Trophoblast cell (in vitro differentiated cells and primary cell): ENCODE measurements at regions not wholly inside any gene's neighbourhood (a gene's known extent, or its start where the extent isn't known, plus 50 kb on each side); places are given as distances from the start of the nearest gene placed in this dataset.

Experiments used
- DNase-seq, 2 donors: peaks; one replicate each; pipeline ENCODE4 v3.0.0-alpha.2; 2016
- H2AFZ ChIP-seq: 2 replicates; pipeline ENCODE4 v1.6.1; 2013; ENCODE audit warnings: low read length, moderate library complexity, mild to moderate bottlenecking; ENCODE audit not compliant: insufficient read depth, poor library complexity
- H2AK5ac ChIP-seq: 2 replicates; pipeline ENCODE4 v1.6.1; 2013; ENCODE audit warnings: mild to moderate bottlenecking, low read length
- H2BK120ac ChIP-seq: 2 replicates; pipeline ENCODE4 v1.6.1; 2013; ENCODE audit warnings: low read length, mild to moderate bottlenecking, moderate library complexity; ENCODE audit not compliant: insufficient read depth, poor library complexity
- H2BK12ac ChIP-seq: 2 replicates; pipeline ENCODE4 v1.6.1; 2013; ENCODE audit warnings: mild to moderate bottlenecking, low read length, moderate library complexity
- H2BK5ac ChIP-seq: 2 replicates; pipeline ENCODE4 v1.6.1; 2013; ENCODE audit warnings: low read length, low read depth, moderate library complexity, mild to moderate bottlenecking; ENCODE audit not compliant: poor library complexity
- H3K14ac ChIP-seq: 2 replicates; pipeline ENCODE4 v1.6.1; 2013; ENCODE audit warnings: mild to moderate bottlenecking, low read length
- H3K18ac ChIP-seq: 2 replicates; pipeline ENCODE4 v1.6.1; 2013; ENCODE audit warnings: mild to moderate bottlenecking, low read length
- H3K23ac ChIP-seq: 2 replicates; pipeline ENCODE4 v1.6.1; 2013; ENCODE audit warnings: low read length
- H3K27ac ChIP-seq: 2 replicates; pipeline ENCODE4 v1.5.1; 2013; ENCODE audit warnings: low read depth, mild to moderate bottlenecking, inconsistent platforms, low read length, moderate library complexity
- H3K27me3 ChIP-seq: 2 replicates; pipeline ENCODE4 v1.6.1; 2013; ENCODE audit warnings: inconsistent platforms, mild to moderate bottlenecking, low read length, moderate library complexity; ENCODE audit not compliant: insufficient read depth
- H3K36me3 ChIP-seq, 2 experiments: 1 replicate in 1 of 2; 2 replicates in 1 of 2; pipeline ENCODE4 v1.6.1; 2013; ENCODE audit warnings: low read length in 2 of 2, mild to moderate bottlenecking in 2 of 2, moderate library complexity in 1 of 2; ENCODE audit not compliant: insufficient read depth in 2 of 2, control insufficient read depth in 1 of 2
- H3K4ac ChIP-seq: 2 replicates; pipeline ENCODE4 v1.6.1; 2013; ENCODE audit warnings: low read depth, mild to moderate bottlenecking, low read length, moderate library complexity
- H3K4me1 ChIP-seq, 2 experiments: 1 replicate in 1 of 2; 2 replicates in 1 of 2; pipeline ENCODE4 v1.6.1; 2013; ENCODE audit warnings: low read length in 2 of 2, mild to moderate bottlenecking in 2 of 2, moderate library complexity in 1 of 2; ENCODE audit not compliant: insufficient read depth in 2 of 2, control insufficient read depth in 1 of 2
- H3K4me2 ChIP-seq: 2 replicates; pipeline ENCODE4 v1.6.1; 2013; ENCODE audit warnings: inconsistent platforms, mild to moderate bottlenecking, low read length, moderate library complexity
- H3K4me3 ChIP-seq: 2 replicates; pipeline ENCODE4 v1.5.1; 2013; ENCODE audit warnings: mild to moderate bottlenecking, low read depth, low read length, inconsistent platforms
- H3K79me1 ChIP-seq: one replicate; pipeline ENCODE4 v1.6.1; 2013; ENCODE audit warnings: low read length
- H3K79me2 ChIP-seq: 2 replicates; pipeline ENCODE4 v1.6.1; 2013; ENCODE audit warnings: low read length, mild to moderate bottlenecking; ENCODE audit not compliant: control insufficient read depth, insufficient read depth, poor library complexity
- H3K9ac ChIP-seq: 2 replicates; pipeline ENCODE4 v1.6.1; 2013; ENCODE audit warnings: mild to moderate bottlenecking, low read length
- H3K9me3 ChIP-seq: 2 replicates; pipeline ENCODE4 v1.6.1; 2013; ENCODE audit warnings: low read depth, mild to moderate bottlenecking, control low read depth, inconsistent platforms, low read length; ENCODE audit not compliant: insufficient read depth
- H4K12ac ChIP-seq: 2 replicates; pipeline ENCODE4 v1.6.1; 2013; ENCODE audit warnings: low read depth, mild to moderate bottlenecking, low read length, moderate library complexity
- H4K8ac ChIP-seq: 2 replicates; pipeline ENCODE4 v1.6.1; 2013; ENCODE audit warnings: low read depth, mild to moderate bottlenecking, low read length, moderate library complexity
- H4K91ac ChIP-seq: one replicate; pipeline ENCODE4 v1.6.1; 2013; ENCODE audit warnings: low read depth, mild to moderate bottlenecking, low read length, moderate library complexity
- WGBS: extraction: QIAGEN DNeasy Blood & Tissue Kit; methylation state at CpG from one replicate; pipeline ENCODE4 v1.1.7; 2013; ENCODE audit warnings: missing lambda C conversion rate; ENCODE audit not compliant: insufficient read length, insufficient coverage; ENCODE audit errors: extremely low coverage; 5-methylcytosine and 5-hydroxymethylcytosine counted together

DNA sequence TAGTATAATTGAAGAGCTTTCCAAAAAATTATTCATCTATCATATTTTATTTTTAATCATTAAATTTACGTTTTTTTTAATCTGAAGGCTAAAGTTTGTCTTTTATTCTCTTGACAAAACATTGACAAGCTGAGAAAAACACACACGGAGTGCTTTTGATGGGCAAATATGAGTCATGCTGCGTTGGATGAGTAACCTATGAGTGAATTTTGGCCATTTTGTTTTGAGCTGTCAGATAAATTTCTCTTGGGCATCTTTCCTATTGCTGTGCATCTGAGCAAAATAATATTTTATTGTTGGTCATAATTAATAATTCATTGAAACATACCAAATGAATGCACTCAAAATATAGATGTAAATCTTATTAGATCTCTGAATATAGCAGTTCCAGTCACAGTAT is 1144.1 kb upstream of the ADGRL2 start:
- Histone ChIP-seq H2AK5ac (no peak overlapping the region), H3K79me2 (no peaks in the 10 kb centered on the region), H3K36me3 (no peaks in the 10 kb centered on the region), H3K27ac (no peak overlapping the region), H3K4me2 (no peak overlapping the region), H3K18ac (no peak overlapping the region), H2BK12ac (no peak overlapping the region), H2BK5ac (no peak overlapping the region), H3K14ac (no peak overlapping the region), H4K12ac (no peak overlapping the region), H3K9ac (no peak overlapping the region), H3K23ac (no peak overlapping the region), H3K4me3 (no peak overlapping the region), H3K9me3 (no peaks in the 10 kb centered on the region), H3K27me3 (no peaks in the 10 kb centered on the region), H4K91ac (no peak overlapping the region), H4K8ac (no peak overlapping the region), H3K4ac (no peak overlapping the region), H2AFZ (no peak overlapping the region), H2BK120ac (no peak overlapping the region), H3K79me1 (no peaks in the 10 kb centered on the region), H3K4me1 (no peaks in the 10 kb centered on the region)
- DNase-seq, result no peak
- no CpG with 5 or more reads among the region's 3 CpGs for WGBS

DNA sequence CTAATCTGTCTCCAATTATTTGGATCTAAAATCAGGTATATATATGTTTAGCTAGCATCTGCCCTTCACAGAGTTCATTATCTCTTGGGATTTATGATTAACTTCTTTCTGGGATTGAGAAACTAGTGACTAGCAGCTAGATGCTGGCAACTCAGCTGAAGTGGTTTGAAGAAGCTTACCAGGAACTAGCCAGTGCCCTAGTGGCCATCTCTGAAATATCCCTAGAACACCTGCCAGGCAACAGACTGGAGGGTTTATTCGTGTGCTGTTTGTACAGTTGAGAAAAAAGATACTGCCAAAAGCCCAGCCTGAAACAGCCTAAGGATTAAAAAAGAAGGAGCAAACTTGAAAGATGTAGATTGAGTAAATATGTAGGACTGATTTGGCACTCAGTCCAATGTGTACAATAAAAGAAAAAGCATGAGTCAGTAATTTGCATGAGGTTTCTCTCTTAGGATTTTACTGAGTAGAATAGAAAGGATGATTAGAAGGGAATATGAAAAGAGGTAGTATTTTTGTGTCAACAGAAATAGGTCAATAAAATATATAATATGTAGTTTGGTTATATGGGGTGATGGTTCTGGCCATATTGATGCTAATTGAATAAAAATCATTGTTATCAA is 1144.6 kb upstream of the ADGRL2 start:
- Histone ChIP-seq H4K8ac (no peak overlapping the region), H3K36me3 (no peaks in the 10 kb centered on the region), H3K4me1 (no peaks in the 10 kb centered on the region), H3K27me3 (no peaks in the 10 kb centered on the region), H2AK5ac (no peak overlapping the region), H3K14ac (no peak overlapping the region), H3K4me3 (no peak overlapping the region), H3K27ac (no peak overlapping the region), H3K4ac (no peak overlapping the region), H3K79me1 (no peaks in the 10 kb centered on the region), H3K18ac (no peak overlapping the region), H2BK12ac (no peak overlapping the region), H4K12ac (no peak overlapping the region), H3K23ac (no peak overlapping the region), H2AFZ (no peak overlapping the region), H2BK5ac (no peak overlapping the region), H3K4me2 (no peak overlapping the region), H3K9me3 (no peaks in the 10 kb centered on the region), H2BK120ac (no peak overlapping the region), H3K9ac (no peak overlapping the region), H4K91ac (no peak overlapping the region), H3K79me2 (no peaks in the 10 kb centered on the region)
- WGBS, result no CpG with 5 or more reads among the region's 1 CpG
- DNase-seq, result peak in 1 of 2 donors; percentile 32

DNA sequence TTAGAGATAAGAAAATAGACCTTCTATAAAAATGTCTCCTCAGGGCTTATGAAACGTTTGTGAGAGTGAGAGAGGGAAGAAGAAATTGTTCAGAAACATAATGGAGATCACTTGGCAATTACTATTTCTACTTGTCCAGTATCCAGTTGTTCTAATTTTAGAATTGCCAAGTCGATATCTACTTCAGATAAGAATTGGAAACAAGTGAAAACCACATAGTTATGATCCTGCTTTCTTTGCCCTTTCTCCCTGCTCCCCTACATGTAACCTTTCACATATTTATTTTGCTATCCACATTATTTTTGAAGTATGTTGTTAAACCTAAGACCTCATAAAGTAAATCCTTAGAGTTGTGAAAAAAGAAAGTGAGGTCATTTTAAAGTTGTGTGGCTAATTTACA is 1154.7 kb upstream of the ADGRL2 start:
- H2BK5ac ChIP-seq, result no peak overlapping the region
- no peak overlapping the region for H4K8ac ChIP-seq
- H3K18ac ChIP-seq, result no peak overlapping the region
- no peak overlapping the region for H3K23ac ChIP-seq
- no peak overlapping the region for H3K4me2 ChIP-seq
- H3K79me2 ChIP-seq, result no peaks in the 10 kb centered on the region
- H2BK12ac ChIP-seq, result no peak overlapping the region
- H3K27me3 ChIP-seq, result no peaks in the 10 kb centered on the region
- no peaks in the 10 kb centered on the region for H3K36me3 ChIP-seq
- no peak overlapping the region for H2BK120ac ChIP-seq
- no peak for DNase-seq
- no peaks in the 10 kb centered on the region for H3K79me1 ChIP-seq
- no peak overlapping the region for H2AK5ac ChIP-seq
- H3K27ac ChIP-seq, result no peak overlapping the region
- H4K91ac ChIP-seq, result no peak overlapping the region
- H3K4me3 ChIP-seq, result no peak overlapping the region
- H3K9ac ChIP-seq, result no peak overlapping the region
- no CpG with 5 or more reads among the region's 2 CpGs for WGBS
- no peak overlapping the region for H3K4ac ChIP-seq
- H4K12ac ChIP-seq, result no peak overlapping the region
- no peak overlapping the region for H2AFZ ChIP-seq
- H3K4me1 ChIP-seq, result no peaks in the 10 kb centered on the region
- H3K9me3 ChIP-seq, result no peaks in the 10 kb centered on the region
- H3K14ac ChIP-seq, result no peak overlapping the region

DNA sequence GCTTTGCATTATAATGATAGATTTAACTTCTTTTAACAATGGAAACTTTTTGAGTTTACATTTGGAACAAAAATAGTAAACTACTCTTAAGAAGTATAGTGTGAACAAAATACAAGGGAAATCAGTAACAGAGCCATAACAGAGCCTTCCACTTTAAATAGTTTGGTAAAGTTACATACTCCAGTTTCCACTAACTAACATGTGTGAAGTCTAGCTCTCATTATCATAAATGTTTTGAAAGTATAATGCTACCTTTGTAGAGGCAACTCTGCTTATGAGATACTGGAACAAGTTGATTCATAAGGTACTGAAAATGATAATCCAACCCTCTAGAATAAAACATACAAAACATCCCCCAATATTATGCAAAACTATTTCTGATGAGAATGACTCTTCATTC is 1155.1 kb upstream of the ADGRL2 start:
- Histone ChIP-seq H3K23ac (no peak overlapping the region), H4K91ac (no peak overlapping the region)

More for the DNA sequence above, 1155.1 kb upstream of the ADGRL2 start:
- Histone ChIP-seq H3K9ac (no peak overlapping the region), H3K36me3 (no peaks in the 10 kb centered on the region), H2AFZ (no peak overlapping the region), H2BK12ac (no peak overlapping the region), H3K4me3 (no peak overlapping the region), H3K27ac (no peak overlapping the region), H3K18ac (no peak overlapping the region), H4K12ac (no peak overlapping the region), H3K9me3 (no peaks in the 10 kb centered on the region), H3K79me2 (no peaks in the 10 kb centered on the region), H3K4me1 (no peaks in the 10 kb centered on the region), H3K4me2 (no peak overlapping the region), H3K79me1 (no peaks in the 10 kb centered on the region), H2AK5ac (no peak overlapping the region), H3K4ac (no peak overlapping the region), H3K27me3 (no peaks in the 10 kb centered on the region), H3K14ac (no peak overlapping the region), H2BK5ac (no peak overlapping the region), H4K8ac (no peak overlapping the region), H2BK120ac (no peak overlapping the region)
- DNase-seq, result no peak
